HG03045 (cell line): ENCODE measurements at regions not wholly inside any gene's neighbourhood (a gene's known extent, or its start where the extent isn't known, plus 50 kb on each side); places are given as distances from the start of the nearest gene placed in this dataset.
"Not testable (repeated sequence)": the region's sequence is repeated elsewhere in the genome, so short reads cannot be mapped to it uniquely, and the experiment has no call there.

Source experiments
- ATAC-seq: cut with Tn5 transposase; IDR thresholded peaks from one replicate; pipeline ENCODE4 v1.9.1; 2021; ENCODE audit warnings: mild to moderate bottlenecking, moderate library complexity; ENCODE audit not compliant: unreplicated experiment

GRCh38 chrX:81348388-81348787 is 146.5 kb downstream of the SH3BGRL start:
- no peak for ATAC-seq

GRCh38 chrX:81354954-81355353 is 153.1 kb downstream of the SH3BGRL start:
- no peak for ATAC-seq

GRCh38 chrX:81355436-81355835 is 153.5 kb downstream of the SH3BGRL start:
- ATAC-seq: no peak

GRCh38 chrX:81367291-81367690 is 165.4 kb downstream of the SH3BGRL start:
- ATAC-seq: no peak

GRCh38 chrX:81377329-81377728 is 175.4 kb downstream of the SH3BGRL start:
- ATAC-seq: no peak

GRCh38 chrX:81378560-81378959 is 176.7 kb downstream of the SH3BGRL start:
- no peak for ATAC-seq

GRCh38 chrX:81390237-81390636 is 188.3 kb downstream of the SH3BGRL start:
- ATAC-seq: peak; percentile 75

- ATAC-seq: no peak
Measured at GRCh38 chrX:81392396-81392795, 190.5 kb downstream of the SH3BGRL start.

GRCh38 chrX:81405781-81406180 is 203.9 kb downstream of the SH3BGRL start:
- no peak for ATAC-seq

GRCh38 chrX:81411517-81411916 is 209.6 kb downstream of the SH3BGRL start:
- ATAC-seq: no peak

- no peak for ATAC-seq
Measured at GRCh38 chrX:81412428-81412827, 210.5 kb downstream of the SH3BGRL start.

- ATAC-seq: not testable (repeated sequence)
Measured at GRCh38 chrX:81412857-81413256, 211.0 kb downstream of the SH3BGRL start.

- ATAC-seq: no peak
Measured at GRCh38 chrX:81414630-81415029, 212.7 kb downstream of the SH3BGRL start.
